Esophagus muscularis mucosa (tissue), 4 donors: ENCODE measurements at regions not wholly inside any gene's neighbourhood (a gene's known extent, or its start where the extent isn't known, plus 50 kb on each side); places are given as distances from the start of the nearest gene placed in this dataset.

Source experiments
- DNase-seq: peaks from one replicate; pipeline ENCODE4 v3.0.0-alpha.2; 2017; ENCODE audit errors: extremely low spot score
- H3K27ac ChIP-seq, 4 donors: fragments of 200-600 bp; sonication (generic); replicated peaks in 1 of 4; 1 replicate in 3 of 4; 2 replicates in 1 of 4; pipeline ENCODE4 v1.5.1; 2016 to 2019; ENCODE audit warnings: mild to moderate bottlenecking in 1 of 4
- H3K27me3 ChIP-seq, 4 donors: fragments of 200-600 bp; sonication (generic); one replicate each; pipeline versions ENCODE4 v1.5.1 to v1.6.0; 2016 to 2019
- H3K36me3 ChIP-seq, 4 donors: fragments of 200-600 bp; sonication (generic); one replicate each; pipeline ENCODE4 v1.5.1; 2016 to 2019
- H3K4me1 ChIP-seq, 4 donors: fragments of 200-600 bp; sonication (generic); one replicate each; pipeline ENCODE4 v1.5.1; 2016 to 2019
- H3K4me3 ChIP-seq, 4 donors: fragments of 200-600 bp; sonication (generic); 1 replicate in 2 of 4; 2 replicates in 2 of 4; pipeline ENCODE4 v1.5.1; 2016 to 2019; ENCODE audit warnings: mild to moderate bottlenecking in 4 of 4, moderate library complexity in 1 of 4
- H3K9me3 ChIP-seq, 4 donors: fragments of 200-600 bp; sonication (generic); 1 replicate in 3 of 4; 2 replicates in 1 of 4; pipeline ENCODE4 v1.5.1; 2016 to 2019
- EP300 ChIP-seq: sonication (generic); formaldehyde crosslinking; IDR thresholded peaks from one replicate; pipeline ENCODE4 v1.6.1; 2017; ENCODE audit warnings: antibody characterized with exemption
- POLR2A ChIP-seq: fragments of 450-650 bp; IDR thresholded peaks from one replicate; pipeline ENCODE4 v1.6.1; 2017; ENCODE audit warnings: antibody characterized with exemption, moderate library complexity, mild to moderate bottlenecking, low read depth
- POLR2AphosphoS5 ChIP-seq, 2 donors: sonication (generic); formaldehyde crosslinking; IDR thresholded peaks; one replicate each; pipeline ENCODE4 v1.6.1; 2017; ENCODE audit warnings: antibody characterized with exemption in 2 of 2
- WGBS: methylation state at CpG from one replicate; pipeline ENCODE4 v1.1.5; 2018; 5-methylcytosine and 5-hydroxymethylcytosine counted together
- intact Hi-C: fragments of 100-400 bp; cut with DNase I; formaldehyde crosslinking; loops from one replicate; pipeline ENCODE4 v1.15.1; 2023
- TF ChIP-seq, protein P1 (sequence below), 3 experiments: fragments of 200-600 bp in 2 of 3; fragments of 450-650 bp in 1 of 3; sonication (generic) in 2 of 3; IDR thresholded peaks; one replicate each; pipeline ENCODE4 v1.5.1; 2017 to 2019; ENCODE audit warnings: antibody characterized with exemption in 3 of 3, mild to moderate bottlenecking in 2 of 3, moderate library complexity in 1 of 3

DNA sequence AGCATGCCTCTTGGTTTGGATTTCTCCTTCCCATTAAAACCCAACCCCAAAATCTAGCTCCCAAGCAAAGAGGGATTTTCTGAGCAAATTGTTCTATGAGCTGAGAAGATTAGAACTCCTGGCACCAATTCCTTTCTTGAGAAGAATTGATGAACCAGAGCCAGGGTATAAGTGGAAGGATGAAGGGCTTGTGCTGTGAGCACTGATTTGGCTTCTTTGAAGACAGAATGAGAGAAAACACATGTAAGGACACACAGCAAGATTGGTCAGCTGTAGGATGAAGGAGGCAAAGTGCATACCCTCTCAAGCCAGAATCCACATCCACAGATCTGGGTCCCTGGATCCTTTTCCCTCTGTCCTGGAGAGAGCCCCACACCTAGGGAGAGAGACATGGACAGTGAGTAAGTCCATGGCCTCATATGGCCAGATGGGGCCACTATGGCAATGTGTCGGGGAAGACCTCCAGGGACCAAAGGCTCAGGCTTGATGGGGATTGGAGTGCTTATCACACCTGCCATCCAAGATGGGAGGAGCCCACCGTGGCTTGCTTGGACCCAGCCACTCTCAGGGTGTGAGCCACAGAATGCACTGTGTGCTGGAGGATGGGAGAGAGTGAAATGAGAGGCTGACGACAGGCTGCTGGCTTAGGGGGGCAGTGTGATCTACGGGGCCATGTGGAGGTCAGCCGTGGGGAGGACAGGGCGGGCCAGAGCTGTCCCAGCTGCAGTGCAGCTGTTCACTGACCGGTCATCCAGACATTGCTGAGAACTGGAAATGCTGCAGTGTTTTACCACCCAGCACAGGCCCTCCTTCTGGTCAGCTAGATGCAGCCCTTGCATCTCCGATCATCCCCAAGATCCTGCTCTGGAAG is 339.8 kb downstream of the CYP26B1 start:
- H3K9me3 ChIP-seq: no peaks in the 10 kb centered on the region
- H3K27me3 ChIP-seq: no peaks in the 10 kb centered on the region
- H3K4me3 ChIP-seq: no peak overlapping the region
- TF ChIP-seq POLR2AphosphoS5 (IDR thresholded peaks at IDR 0.05) (peak; percentile 47 to 55), EP300 (no peak)
- H3K27ac ChIP-seq: no peak overlapping the region
- H3K36me3 ChIP-seq: no peaks in the 10 kb centered on the region
- intact Hi-C loops: loop anchor here (10.0 kb wide), 1 partner anchor 187 kb away; no protein-coding TSS in a partner anchor
- WGBS: 38% methylated on average over 8 of the region's 8 CpGs
- no peak for DNase-seq
- H3K4me1 ChIP-seq: peaks cover 0 to 7% (median 0%) of the 10 kb centered on the region in 4 donors

DNA sequence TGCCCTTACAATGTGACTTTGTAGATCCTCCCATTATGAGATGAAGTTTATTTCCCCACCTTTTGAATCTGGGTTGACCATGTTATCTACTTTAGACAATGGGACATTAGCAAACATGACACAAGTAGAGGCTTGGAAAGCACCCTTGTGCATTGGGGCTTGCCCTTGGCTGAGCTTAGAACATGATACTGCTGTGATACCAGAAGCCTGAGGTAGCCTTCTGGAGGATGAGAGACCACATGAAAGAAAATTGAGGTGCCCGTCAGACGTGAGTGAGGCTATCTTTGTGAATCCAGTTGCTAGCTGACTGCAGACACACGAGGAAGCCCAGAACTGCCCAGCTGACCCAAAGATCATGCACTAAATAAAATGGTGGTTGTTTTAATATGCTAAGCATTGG is 341.2 kb downstream of the CYP26B1 start:
- 82% methylated on average over 3 of the region's 3 CpGs for WGBS
- H3K36me3 ChIP-seq: no peaks in the 10 kb centered on the region
- H3K9me3 ChIP-seq: no peaks in the 10 kb centered on the region
- intact Hi-C loops: loop anchor here (10.0 kb wide), 1 partner anchor 188 kb away; no protein-coding TSS in a partner anchor
- no peaks in the 10 kb centered on the region for H3K27me3 ChIP-seq
- no peak for DNase-seq
- H3K27ac ChIP-seq: no peak overlapping the region
- TF ChIP-seq, protein P1, sequence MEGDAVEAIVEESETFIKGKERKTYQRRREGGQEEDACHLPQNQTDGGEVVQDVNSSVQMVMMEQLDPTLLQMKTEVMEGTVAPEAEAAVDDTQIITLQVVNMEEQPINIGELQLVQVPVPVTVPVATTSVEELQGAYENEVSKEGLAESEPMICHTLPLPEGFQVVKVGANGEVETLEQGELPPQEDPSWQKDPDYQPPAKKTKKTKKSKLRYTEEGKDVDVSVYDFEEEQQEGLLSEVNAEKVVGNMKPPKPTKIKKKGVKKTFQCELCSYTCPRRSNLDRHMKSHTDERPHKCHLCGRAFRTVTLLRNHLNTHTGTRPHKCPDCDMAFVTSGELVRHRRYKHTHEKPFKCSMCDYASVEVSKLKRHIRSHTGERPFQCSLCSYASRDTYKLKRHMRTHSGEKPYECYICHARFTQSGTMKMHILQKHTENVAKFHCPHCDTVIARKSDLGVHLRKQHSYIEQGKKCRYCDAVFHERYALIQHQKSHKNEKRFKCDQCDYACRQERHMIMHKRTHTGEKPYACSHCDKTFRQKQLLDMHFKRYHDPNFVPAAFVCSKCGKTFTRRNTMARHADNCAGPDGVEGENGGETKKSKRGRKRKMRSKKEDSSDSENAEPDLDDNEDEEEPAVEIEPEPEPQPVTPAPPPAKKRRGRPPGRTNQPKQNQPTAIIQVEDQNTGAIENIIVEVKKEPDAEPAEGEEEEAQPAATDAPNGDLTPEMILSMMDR (IDR thresholded peaks at IDR 0.05): no peak
- TF ChIP-seq EP300 (no peak), POLR2A (no peak), POLR2AphosphoS5 (IDR thresholded peaks at IDR 0.05) (no peak)
- H3K4me3 ChIP-seq: no peak overlapping the region
- H3K4me1 ChIP-seq: peaks cover 0 to 7% (median 5%) of the 10 kb centered on the region in 4 donors

DNA sequence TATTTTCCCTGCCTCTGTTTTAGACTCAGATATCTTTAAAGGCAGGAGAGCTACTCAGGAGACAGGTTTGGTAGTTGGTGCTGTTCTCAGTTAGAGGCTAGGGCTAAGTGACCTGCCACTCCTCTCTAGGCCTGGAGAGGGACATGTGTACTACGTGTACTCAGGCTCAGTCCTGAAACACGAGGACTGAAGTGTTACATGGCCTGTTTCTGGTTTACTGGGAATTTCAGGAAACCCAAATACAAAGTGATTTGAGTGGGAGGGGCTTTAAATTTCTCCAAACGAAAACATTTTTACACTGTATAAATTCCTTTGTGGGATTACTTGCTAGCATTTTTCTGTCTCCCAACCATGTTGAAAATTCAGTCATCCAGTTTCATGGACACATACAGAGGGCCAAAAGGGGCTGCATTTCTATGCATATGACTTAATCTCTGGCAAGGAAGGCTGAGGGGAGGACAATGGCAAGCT is 343.3 kb downstream of the CYP26B1 start:
- WGBS: 57% methylated on average over 3 of the region's 3 CpGs
- Histone ChIP-seq H3K4me1 (peaks cover 0 to 7% (median 5%) of the 10 kb centered on the region in 4 donors), H3K36me3 (no peaks in the 10 kb centered on the region), H3K9me3 (no peaks in the 10 kb centered on the region), H3K27ac (no peak overlapping the region), H3K4me3 (no peak overlapping the region), H3K27me3 (no peaks in the 10 kb centered on the region)
- TF ChIP-seq, protein P1 (IDR thresholded peaks at IDR 0.05): no peak
- TF ChIP-seq POLR2A (no peak), POLR2AphosphoS5 (IDR thresholded peaks at IDR 0.05) (no peak), EP300 (no peak)
- DNase-seq: no peak
- intact Hi-C loops: loop anchor here (5.0 to 10.0 kb wide), 3 partner anchors 190 to 348 kb away; no protein-coding TSS in a partner anchor

DNA sequence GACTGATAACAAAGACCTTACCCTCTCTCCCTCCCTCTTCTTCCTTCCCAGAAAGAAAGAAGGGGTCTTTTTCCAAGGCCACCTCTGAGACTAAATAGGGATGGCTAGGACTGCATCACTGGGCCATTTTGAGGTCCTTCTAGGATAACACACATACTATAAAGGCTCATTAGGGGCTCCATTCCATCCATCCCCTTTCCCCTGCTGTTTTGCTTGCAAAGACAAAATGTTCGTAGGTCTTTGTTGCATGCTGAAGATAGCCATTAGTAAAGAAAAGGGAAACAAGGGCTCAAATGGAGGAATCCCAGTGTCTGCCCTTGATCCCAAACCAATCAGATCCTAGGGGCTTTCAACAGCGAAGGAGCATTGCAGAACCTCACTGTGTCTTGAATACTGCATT is 344.3 kb downstream of the CYP26B1 start:
- intact Hi-C loops: loop anchor here (5.0 to 10.0 kb wide), 3 partner anchors 191 to 349 kb away; no protein-coding TSS in a partner anchor
- Histone ChIP-seq H3K36me3 (no peaks in the 10 kb centered on the region), H3K27ac (no peak overlapping the region), H3K9me3 (no peaks in the 10 kb centered on the region), H3K27me3 (no peaks in the 10 kb centered on the region), H3K4me3 (no peak overlapping the region), H3K4me1 (peaks cover 0 to 5% (median 3%) of the 10 kb centered on the region in 4 donors)
- TF ChIP-seq, protein P1 (IDR thresholded peaks at IDR 0.05): no peak
- TF ChIP-seq POLR2A (no peak), EP300 (no peak), POLR2AphosphoS5 (IDR thresholded peaks at IDR 0.05) (no peak)
- WGBS: 72% methylated on average over 2 of the region's 2 CpGs
- no peak for DNase-seq

DNA sequence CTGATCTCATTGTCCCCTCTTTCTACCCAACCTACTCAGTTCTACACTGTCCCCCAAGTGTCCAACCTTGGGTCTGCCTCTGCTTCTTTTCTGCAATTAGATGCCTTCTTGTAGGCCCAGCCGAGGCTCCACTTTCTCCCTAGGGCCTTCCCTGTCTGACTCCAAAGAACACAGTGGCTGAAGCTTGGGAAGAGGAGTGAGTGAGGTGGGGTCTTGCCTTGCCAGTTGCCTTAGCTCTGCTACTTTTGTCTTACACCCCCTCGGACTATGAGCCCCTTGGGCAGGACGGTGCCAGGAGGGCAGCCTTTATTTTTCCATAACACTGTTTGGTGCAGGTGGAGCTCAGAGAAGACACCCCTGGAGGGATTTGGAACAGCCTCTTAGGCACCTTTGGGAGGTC is 345.1 kb downstream of the CYP26B1 start:
- intact Hi-C loops: loop anchor here (5.0 to 10.0 kb wide), 3 partner anchors 192 to 350 kb away; no protein-coding TSS in a partner anchor
- no peaks in the 10 kb centered on the region for H3K36me3 ChIP-seq
- 93% methylated on average over 3 of the region's 3 CpGs for WGBS
- no peak for DNase-seq
- no peak overlapping the region for H3K27ac ChIP-seq
- TF ChIP-seq POLR2AphosphoS5 (IDR thresholded peaks at IDR 0.05): no peak
- H3K27me3 ChIP-seq: no peaks in the 10 kb centered on the region
- no peak overlapping the region for H3K4me3 ChIP-seq
- H3K9me3 ChIP-seq: no peaks in the 10 kb centered on the region
- peaks cover 0 to 5% (median 2%) of the 10 kb centered on the region in 4 donors for H3K4me1 ChIP-seq
